Nephron (organoid): ENCODE measurements at regions not wholly inside any gene's neighbourhood (a gene's known extent, or its start where the extent isn't known, plus 50 kb on each side); places are given as distances from the start of the nearest gene placed in this dataset.

Source experiments
- H3K27ac Mint-ChIP-seq, 3 experiments: 2 replicates each; pipeline ENCODE4 v1.8.0; 2020; ENCODE audit warnings: mixed read lengths in 3 of 3, mild to moderate bottlenecking in 2 of 3, moderate library complexity in 1 of 3
- H3K27me3 Mint-ChIP-seq: 2 replicates; pipeline ENCODE4 v1.8.0; 2021; ENCODE audit warnings: low read depth, mild to moderate bottlenecking, moderate library complexity, mixed read lengths
- H3K36me3 Mint-ChIP-seq: 2 replicates; pipeline ENCODE4 v1.8.0; 2020; ENCODE audit warnings: low read depth, mixed read lengths
- H3K4me1 Mint-ChIP-seq: 2 replicates; pipeline ENCODE4 v1.8.0; 2020; ENCODE audit warnings: mixed read lengths
- H3K4me3 Mint-ChIP-seq, 3 experiments: 2 replicates each; pipeline ENCODE4 v1.8.0; 2020; ENCODE audit warnings: mild to moderate bottlenecking in 3 of 3, mixed read lengths in 3 of 3, moderate library complexity in 2 of 3
- H3K9me3 Mint-ChIP-seq: 2 replicates; pipeline ENCODE4 v1.8.0; 2020; ENCODE audit warnings: mixed read lengths
- CTCF ChIP-seq, 3 experiments: fragments of 200-600 bp; sonication (generic); IDR thresholded peaks; one replicate each; pipeline ENCODE4 v1.5.0; 2021; ENCODE audit warnings: antibody characterized with exemption in 3 of 3; ENCODE audit not compliant: unreplicated experiment in 3 of 3

- no peak overlapping the region for H3K4me3 Mint-ChIP-seq
- TF ChIP-seq CTCF (IDR thresholded peaks at IDR 0.05; ENCODE audit: unreplicated experiment in 3 of 3) = no peak
- no peaks in the 10 kb centered on the region for H3K4me1 Mint-ChIP-seq
Observed at GRCh38 chr11:109914809-109915653, 178.2 kb upstream of the ZC3H12C start.

GRCh38 chr11:109926941-109927340, 166.3 kb upstream of the ZC3H12C start:
- Mint-ChIP-seq H3K27ac (no peak overlapping the region), H3K36me3 (no peaks in the 10 kb centered on the region), H3K4me3 (no peak overlapping the region), H3K9me3 (peaks cover 27% of the 10 kb centered on the region), H3K4me1 (no peaks in the 10 kb centered on the region), H3K27me3 (no peaks in the 10 kb centered on the region)
- no peak for TF ChIP-seq CTCF (IDR thresholded peaks at IDR 0.05; ENCODE audit: unreplicated experiment in 3 of 3)

More at GRCh38 chr11:109914809-109915653, 178.2 kb upstream of the ZC3H12C start:
- peak overlapping the region in 2 of 3 experiments; percentile 11 to 19 for H3K27ac Mint-ChIP-seq
- H3K27me3 Mint-ChIP-seq = no peaks in the 10 kb centered on the region
- no peaks in the 10 kb centered on the region for H3K36me3 Mint-ChIP-seq
- H3K9me3 Mint-ChIP-seq = peaks cover 9% of the 10 kb centered on the region

- H3K27ac Mint-ChIP-seq = no peak overlapping the region
- no peak for TF ChIP-seq CTCF (IDR thresholded peaks at IDR 0.05; ENCODE audit: unreplicated experiment in 3 of 3)
- peaks cover 19% of the 10 kb centered on the region for H3K9me3 Mint-ChIP-seq
- no peaks in the 10 kb centered on the region for H3K4me1 Mint-ChIP-seq
- H3K27me3 Mint-ChIP-seq = no peaks in the 10 kb centered on the region
- no peaks in the 10 kb centered on the region for H3K36me3 Mint-ChIP-seq
- H3K4me3 Mint-ChIP-seq = no peak overlapping the region
Observed at GRCh38 chr11:109929308-109929707, 163.9 kb upstream of the ZC3H12C start.

GRCh38 chr11:109933126-109933525, 160.1 kb upstream of the ZC3H12C start:
- H3K27me3 Mint-ChIP-seq = no peaks in the 10 kb centered on the region
- no peak overlapping the region for H3K27ac Mint-ChIP-seq
- H3K4me1 Mint-ChIP-seq = no peaks in the 10 kb centered on the region
- H3K36me3 Mint-ChIP-seq = no peaks in the 10 kb centered on the region
- no peaks in the 10 kb centered on the region for H3K9me3 Mint-ChIP-seq
- no peak for TF ChIP-seq CTCF (IDR thresholded peaks at IDR 0.05; ENCODE audit: unreplicated experiment in 3 of 3)
- H3K4me3 Mint-ChIP-seq = no peak overlapping the region

- H3K4me3 Mint-ChIP-seq = no peak overlapping the region
- no peaks in the 10 kb centered on the region for H3K36me3 Mint-ChIP-seq
- H3K9me3 Mint-ChIP-seq = no peaks in the 10 kb centered on the region
- TF ChIP-seq CTCF (IDR thresholded peaks at IDR 0.05; ENCODE audit: unreplicated experiment in 3 of 3) = no peak
- H3K4me1 Mint-ChIP-seq = no peaks in the 10 kb centered on the region
- H3K27ac Mint-ChIP-seq = no peak overlapping the region
- no peaks in the 10 kb centered on the region for H3K27me3 Mint-ChIP-seq
Observed at GRCh38 chr11:109934151-109934550, 159.0 kb upstream of the ZC3H12C start.

- Mint-ChIP-seq H3K4me1 (no peaks in the 10 kb centered on the region), H3K4me3 (no peak overlapping the region), H3K27me3 (no peaks in the 10 kb centered on the region), H3K27ac (no peak overlapping the region), H3K36me3 (no peaks in the 10 kb centered on the region), H3K9me3 (no peaks in the 10 kb centered on the region)
- no peak for TF ChIP-seq CTCF (IDR thresholded peaks at IDR 0.05; ENCODE audit: unreplicated experiment in 3 of 3)
Observed at GRCh38 chr11:109936661-109937180, 156.5 kb upstream of the ZC3H12C start.
